ENCODE measurements at regions not wholly inside any gene's neighbourhood (a gene's known extent, or its start where the extent isn't known, plus 50 kb on each side); places are given as distances from the start of the nearest gene placed in this dataset.
A peak's percentile ranks its signal among the peaks of the same experiment; 100 is the strongest.

DNA sequence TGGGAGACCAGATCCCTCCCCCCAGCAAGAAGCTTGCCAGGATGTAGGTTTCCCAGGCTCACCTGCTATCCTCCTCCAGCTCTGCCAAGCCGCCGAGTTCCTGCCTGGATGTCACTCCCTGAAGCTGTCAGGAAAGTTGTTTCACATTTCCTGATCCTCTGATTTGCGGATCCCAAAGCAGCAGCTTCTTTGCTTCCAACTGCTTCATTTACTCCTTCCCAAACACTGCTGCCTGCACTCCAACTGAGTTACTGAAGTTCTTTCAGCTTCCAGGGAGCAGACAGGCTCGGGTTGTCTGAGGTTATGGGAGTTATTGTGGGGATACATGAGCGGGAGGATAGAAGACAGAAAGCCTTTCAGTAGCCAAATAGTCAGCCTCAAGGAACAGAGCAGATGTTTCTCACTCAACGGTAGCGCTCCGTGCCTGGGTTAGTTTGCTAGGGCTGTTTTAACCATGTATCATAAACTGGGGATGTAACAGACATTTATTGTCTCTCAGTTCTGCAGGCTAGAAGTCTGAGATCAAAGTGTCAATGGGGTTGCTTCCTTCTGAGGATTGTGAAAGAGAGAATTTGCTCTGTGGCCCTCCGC lies 516.0 kb downstream of the REEP3 start:
- Mint-ChIP-seq H3K4me1 (ENCODE audit: low read depth) (peaks cover 18% of the 10 kb centered on the region), H3K9me3 (ENCODE audit: low read depth) (no peaks in the 10 kb centered on the region), H3K27ac (ENCODE audit: unreplicated experiment) (no peak overlapping the region), H3K27me3 (ENCODE audit: low read depth) (peaks cover 2% of the 10 kb centered on the region), H3K36me3 (ENCODE audit: low read depth) (no peaks in the 10 kb centered on the region), H3K4me3 (ENCODE audit: unreplicated experiment) (no peak overlapping the region)
- no peak for DNase-seq (ENCODE audit: low spot score)
- TF ChIP-seq, protein P1, sequence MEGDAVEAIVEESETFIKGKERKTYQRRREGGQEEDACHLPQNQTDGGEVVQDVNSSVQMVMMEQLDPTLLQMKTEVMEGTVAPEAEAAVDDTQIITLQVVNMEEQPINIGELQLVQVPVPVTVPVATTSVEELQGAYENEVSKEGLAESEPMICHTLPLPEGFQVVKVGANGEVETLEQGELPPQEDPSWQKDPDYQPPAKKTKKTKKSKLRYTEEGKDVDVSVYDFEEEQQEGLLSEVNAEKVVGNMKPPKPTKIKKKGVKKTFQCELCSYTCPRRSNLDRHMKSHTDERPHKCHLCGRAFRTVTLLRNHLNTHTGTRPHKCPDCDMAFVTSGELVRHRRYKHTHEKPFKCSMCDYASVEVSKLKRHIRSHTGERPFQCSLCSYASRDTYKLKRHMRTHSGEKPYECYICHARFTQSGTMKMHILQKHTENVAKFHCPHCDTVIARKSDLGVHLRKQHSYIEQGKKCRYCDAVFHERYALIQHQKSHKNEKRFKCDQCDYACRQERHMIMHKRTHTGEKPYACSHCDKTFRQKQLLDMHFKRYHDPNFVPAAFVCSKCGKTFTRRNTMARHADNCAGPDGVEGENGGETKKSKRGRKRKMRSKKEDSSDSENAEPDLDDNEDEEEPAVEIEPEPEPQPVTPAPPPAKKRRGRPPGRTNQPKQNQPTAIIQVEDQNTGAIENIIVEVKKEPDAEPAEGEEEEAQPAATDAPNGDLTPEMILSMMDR (IDR thresholded peaks at IDR 0.05): no peak

DNA sequence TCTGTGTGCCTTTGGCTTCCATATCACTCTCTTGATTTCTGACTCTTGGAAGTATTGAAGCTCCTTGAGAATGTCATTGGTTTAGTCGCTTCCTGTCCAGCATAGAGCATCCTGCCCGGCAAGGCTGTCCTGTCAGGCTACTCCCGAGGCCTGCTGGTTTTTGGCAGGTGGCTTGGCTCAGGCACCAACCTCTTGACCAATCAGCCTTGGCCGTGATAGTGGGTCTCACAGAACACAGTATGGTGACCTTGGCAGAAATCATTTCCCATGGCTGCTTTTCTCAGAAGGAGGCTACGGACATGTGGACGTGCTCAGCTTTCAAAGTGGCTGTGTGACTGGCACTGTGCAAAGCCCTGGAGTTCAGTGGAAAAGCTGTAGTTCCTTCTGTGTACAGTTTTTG lies 516.9 kb downstream of the REEP3 start:
- Mint-ChIP-seq H3K36me3 (ENCODE audit: low read depth) (no peaks in the 10 kb centered on the region), H3K4me1 (ENCODE audit: low read depth) (peaks cover 18% of the 10 kb centered on the region), H3K27me3 (ENCODE audit: low read depth) (peaks cover 2% of the 10 kb centered on the region), H3K9me3 (ENCODE audit: low read depth) (no peaks in the 10 kb centered on the region), H3K4me3 (ENCODE audit: unreplicated experiment) (no peak overlapping the region), H3K27ac (ENCODE audit: unreplicated experiment) (no peak overlapping the region)
- TF ChIP-seq, protein P1 (IDR thresholded peaks at IDR 0.05): no peak
- DNase-seq (ENCODE audit: low spot score): no peak

DNA sequence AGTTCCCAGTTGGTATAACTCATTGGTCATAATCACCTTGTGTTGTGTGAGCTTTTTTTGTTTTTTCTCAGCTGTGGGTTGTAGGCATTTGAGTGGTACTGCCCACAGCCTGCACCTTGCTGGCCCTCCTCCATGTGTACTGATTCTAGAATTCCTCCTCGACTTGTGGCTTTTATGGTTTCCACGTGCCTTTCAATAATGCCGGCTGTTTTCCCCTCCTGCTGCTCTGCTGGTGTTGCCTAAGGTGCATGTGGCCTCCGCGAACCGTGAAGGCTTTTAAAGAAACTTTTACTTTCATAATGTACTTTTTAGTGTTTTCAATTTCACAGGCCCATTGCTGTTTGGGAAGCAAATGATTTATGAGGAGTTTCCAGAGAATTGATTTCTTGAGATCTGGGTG lies 518.0 kb downstream of the REEP3 start:
- H3K27ac Mint-ChIP-seq (ENCODE audit: unreplicated experiment): no peak overlapping the region
- no peaks in the 10 kb centered on the region for H3K36me3 Mint-ChIP-seq (ENCODE audit: low read depth)
- no peaks in the 10 kb centered on the region for H3K9me3 Mint-ChIP-seq (ENCODE audit: low read depth)
- H3K4me3 Mint-ChIP-seq (ENCODE audit: unreplicated experiment): no peak overlapping the region
- peaks cover 18% of the 10 kb centered on the region for H3K4me1 Mint-ChIP-seq (ENCODE audit: low read depth)
- no peak for DNase-seq (ENCODE audit: low spot score)
- peaks cover 2% of the 10 kb centered on the region for H3K27me3 Mint-ChIP-seq (ENCODE audit: low read depth)
- TF ChIP-seq, protein P1 (IDR thresholded peaks at IDR 0.05): no peak

DNA sequence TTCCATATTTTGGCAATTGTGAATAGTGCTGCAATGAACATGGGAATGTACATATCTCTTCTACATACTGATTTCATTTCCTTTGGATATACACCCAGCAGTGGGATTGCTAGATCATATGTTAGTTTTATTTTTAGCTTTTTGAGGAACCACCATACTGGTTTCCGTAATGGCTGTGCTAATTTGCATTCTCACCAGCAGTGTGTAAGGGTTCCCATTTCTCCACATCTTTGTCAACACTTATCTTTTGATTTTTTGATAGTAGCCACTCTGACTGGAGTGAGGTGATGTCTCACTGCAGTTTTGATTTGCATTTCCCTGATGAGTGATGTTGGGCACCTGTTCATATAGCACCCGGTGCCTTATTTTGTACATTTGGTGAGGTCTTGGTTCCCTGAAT lies 519.6 kb downstream of the REEP3 start:
- no peak overlapping the region for H3K27ac Mint-ChIP-seq (ENCODE audit: unreplicated experiment)
- H3K36me3 Mint-ChIP-seq (ENCODE audit: low read depth): no peaks in the 10 kb centered on the region
- no peaks in the 10 kb centered on the region for H3K9me3 Mint-ChIP-seq (ENCODE audit: low read depth)
- peaks cover 18% of the 10 kb centered on the region for H3K4me1 Mint-ChIP-seq (ENCODE audit: low read depth)
- TF ChIP-seq, protein P1 (IDR thresholded peaks at IDR 0.05): no peak
- no peak overlapping the region for H3K4me3 Mint-ChIP-seq (ENCODE audit: unreplicated experiment)
- H3K27me3 Mint-ChIP-seq (ENCODE audit: low read depth): peaks cover 2% of the 10 kb centered on the region
- no peak for DNase-seq (ENCODE audit: low spot score)

DNA sequence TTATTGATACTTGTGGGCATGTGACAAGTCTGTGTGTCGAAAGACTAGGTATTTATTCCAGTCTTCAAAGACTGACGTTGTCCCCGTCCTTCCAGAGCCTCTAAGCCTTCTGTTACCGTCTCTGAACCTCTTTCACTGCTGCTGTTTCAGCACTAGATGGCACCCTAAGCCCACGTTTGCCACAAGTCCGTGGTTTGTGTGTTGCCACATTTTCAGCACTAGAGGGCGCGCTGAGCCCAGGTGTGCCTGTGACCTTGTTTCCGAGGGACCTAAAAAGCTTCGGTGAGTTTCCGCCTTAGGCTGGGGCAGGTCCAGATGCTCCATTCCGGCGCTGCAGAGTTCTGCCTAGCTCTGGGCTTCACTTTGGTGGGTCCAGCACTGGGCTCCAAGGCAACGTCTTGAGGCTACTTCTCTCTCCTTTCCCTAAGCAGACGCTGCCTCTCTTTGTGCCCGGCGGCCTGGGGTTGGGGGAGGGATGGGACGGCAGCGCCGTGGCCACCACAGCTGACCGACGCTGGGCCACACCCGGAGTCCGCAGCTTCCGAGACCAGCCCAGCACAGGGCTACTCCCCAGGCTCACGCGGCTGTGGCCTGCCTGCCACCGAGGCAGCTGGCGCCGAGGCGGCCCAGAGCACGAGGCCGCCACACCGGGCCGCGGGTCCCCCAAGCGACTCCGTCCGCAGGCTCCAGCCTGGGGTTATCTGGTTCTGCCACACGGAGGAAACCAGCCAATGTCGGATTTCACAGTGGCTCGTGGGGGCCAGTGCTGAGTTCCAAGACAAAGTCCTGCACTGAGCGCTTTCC lies 520.2 kb downstream of the REEP3 start:
- H3K27me3 Mint-ChIP-seq (ENCODE audit: low read depth): peaks cover 2% of the 10 kb centered on the region

More for the DNA sequence above, 520.2 kb downstream of the REEP3 start:
- TF ChIP-seq, protein P1 (IDR thresholded peaks at IDR 0.05): peak; percentile 100
- no peaks in the 10 kb centered on the region for H3K9me3 Mint-ChIP-seq (ENCODE audit: low read depth)
- H3K4me3 Mint-ChIP-seq (ENCODE audit: unreplicated experiment): no peak overlapping the region
- DNase-seq (ENCODE audit: low spot score): no peak
- no peaks in the 10 kb centered on the region for H3K36me3 Mint-ChIP-seq (ENCODE audit: low read depth)
- H3K4me1 Mint-ChIP-seq (ENCODE audit: low read depth): peaks cover 16% of the 10 kb centered on the region
- no peak overlapping the region for H3K27ac Mint-ChIP-seq (ENCODE audit: unreplicated experiment)
